ENCODE measurements at regions not wholly inside any gene's neighbourhood (a gene's known extent, or its start where the extent isn't known, plus 50 kb on each side); places are given as distances from the start of the nearest gene placed in this dataset.

- peak in 1 of 2 donors; percentile 27 for DNase-seq
- no peak overlapping the region for H3K27ac ChIP-seq
- no peaks in the 10 kb centered on the region for H3K9me3 ChIP-seq
- no peak overlapping the region for H3K4me3 ChIP-seq
- no peaks in the 10 kb centered on the region for H3K36me3 ChIP-seq
- H3K4me1 ChIP-seq: no peaks in the 10 kb centered on the region
- 87 to 90% methylated on average over 8 to 12 of the region's 12 CpGs for WGBS, 2 donors
- TF ChIP-seq CTCF (IDR thresholded peaks at IDR 0.05) (no peak), POLR2AphosphoS5 (IDR thresholded peaks at IDR 0.05) (no peak), POLR2A (IDR thresholded peaks at IDR 0.05) (no peak), EP300 (IDR thresholded peaks at IDR 0.05) (no peak)
- no peak for ATAC-seq (ENCODE audit: low FRiP score in 2 of 2)
- no peaks in the 10 kb centered on the region for H3K27me3 ChIP-seq
Observed at GRCh38 chr1:239955431-239955830, 136.3 kb upstream of the FMN2 start.

GRCh38 chr1:239956263-239956662 lies 135.4 kb upstream of the FMN2 start:
- no peak overlapping the region for H3K4me3 ChIP-seq
- H3K9me3 ChIP-seq: no peaks in the 10 kb centered on the region
- no peaks in the 10 kb centered on the region for H3K36me3 ChIP-seq
- WGBS, 2 donors: 34 to 56% methylated on average over 6 of the region's 6 CpGs
- ATAC-seq (ENCODE audit: low FRiP score in 2 of 2) (no peak), DNase-seq (peak in 1 of 2 donors; percentile 49)
- TF ChIP-seq POLR2A (IDR thresholded peaks at IDR 0.05): no peak
- no peak for TF ChIP-seq EP300 (IDR thresholded peaks at IDR 0.05)
- TF ChIP-seq CTCF (IDR thresholded peaks at IDR 0.05): no peak
- no peak for TF ChIP-seq POLR2AphosphoS5 (IDR thresholded peaks at IDR 0.05)
- H3K27ac ChIP-seq: no peak overlapping the region
- no peaks in the 10 kb centered on the region for H3K4me1 ChIP-seq
- no peaks in the 10 kb centered on the region for H3K27me3 ChIP-seq

- DNase-seq (no peak), ATAC-seq (ENCODE audit: low FRiP score in 2 of 2) (no peak)
- Histone ChIP-seq H3K27me3 (no peaks in the 10 kb centered on the region), H3K36me3 (no peaks in the 10 kb centered on the region), H3K9me3 (no peaks in the 10 kb centered on the region), H3K27ac (no peak overlapping the region), H3K4me3 (no peak overlapping the region), H3K4me1 (no peaks in the 10 kb centered on the region)
- WGBS, 2 donors: 30 to 50% methylated on average over 3 to 4 of the region's 4 CpGs
- no peak for TF ChIP-seq POLR2A (IDR thresholded peaks at IDR 0.05)
- no peak for TF ChIP-seq CTCF (IDR thresholded peaks at IDR 0.05)
- TF ChIP-seq EP300 (IDR thresholded peaks at IDR 0.05): no peak
- no peak for TF ChIP-seq POLR2AphosphoS5 (IDR thresholded peaks at IDR 0.05)
Observed at GRCh38 chr1:239958063-239958462, 133.6 kb upstream of the FMN2 start.

- Histone ChIP-seq H3K9me3 (no peaks in the 10 kb centered on the region), H3K4me1 (no peaks in the 10 kb centered on the region), H3K36me3 (no peaks in the 10 kb centered on the region), H3K27me3 (no peaks in the 10 kb centered on the region), H3K4me3 (no peak overlapping the region), H3K27ac (no peak overlapping the region)
- no peak for ATAC-seq (ENCODE audit: low FRiP score in 2 of 2)
- no peak for DNase-seq
- 61 to 62% methylated on average over 2 of the region's 2 CpGs for WGBS, 2 donors
- TF ChIP-seq EP300 (IDR thresholded peaks at IDR 0.05): no peak
- no peak for TF ChIP-seq CTCF (IDR thresholded peaks at IDR 0.05)
- TF ChIP-seq POLR2AphosphoS5 (IDR thresholded peaks at IDR 0.05): no peak
Observed at GRCh38 chr1:239960366-239960765, 131.3 kb upstream of the FMN2 start.

GRCh38 chr1:239963856-239964255 lies 127.8 kb upstream of the FMN2 start:
- Histone ChIP-seq H3K4me3 (no peak overlapping the region), H3K9me3 (no peaks in the 10 kb centered on the region), H3K4me1 (no peaks in the 10 kb centered on the region), H3K27me3 (no peaks in the 10 kb centered on the region), H3K36me3 (no peaks in the 10 kb centered on the region), H3K27ac (no peak overlapping the region)
- WGBS, 2 donors: 68% methylated on average over 6 of the region's 6 CpGs
- ATAC-seq (ENCODE audit: low FRiP score in 2 of 2): no peak
- TF ChIP-seq EP300 (IDR thresholded peaks at IDR 0.05) (no peak), CTCF (IDR thresholded peaks at IDR 0.05) (no peak), POLR2A (IDR thresholded peaks at IDR 0.05) (no peak), POLR2AphosphoS5 (IDR thresholded peaks at IDR 0.05) (no peak)
- no peak for DNase-seq
